Activated gamma-delta T cell treated with Interleukin-2 at 50 U/mL for 16 hours (primary cell): ENCODE measurements at regions not wholly inside any gene's neighbourhood (a gene's known extent, or its start where the extent isn't known, plus 50 kb on each side); places are given as distances from the start of the nearest gene placed in this dataset.
"Not testable (repeated sequence)": the region's sequence is repeated elsewhere in the genome, so short reads cannot be mapped to it uniquely, and the experiment has no call there.

Source experiments
- DNase-seq: peaks from one replicate; pipeline ENCODE4 v3.0.0-alpha.2; 2020

- no peak for DNase-seq
Measured at GRCh38 chr6:9795880-9796279, 619.0 kb downstream of the TFAP2A start.

- no peak for DNase-seq
Measured at GRCh38 chr6:9789201-9789600, 625.7 kb downstream of the TFAP2A start.

- no peak for DNase-seq
Measured at GRCh38 chr6:9784786-9785185, 630.1 kb downstream of the TFAP2A start.

GRCh38 chr6:9783567-9783966 lies 631.3 kb downstream of the TFAP2A start:
- no peak for DNase-seq

GRCh38 chr6:9766240-9766915 lies 648.5 kb downstream of the TFAP2A start:
- no peak for DNase-seq

- no peak for DNase-seq
Measured at GRCh38 chr6:9761220-9761619, 653.7 kb downstream of the TFAP2A start.

- DNase-seq, result no peak
Measured at GRCh38 chr6:9754515-9754914, 660.4 kb downstream of the TFAP2A start.

- no peak for DNase-seq
Measured at GRCh38 chr6:9745966-9746365, 668.9 kb downstream of the TFAP2A start.

- no peak for DNase-seq
Measured at GRCh38 chr6:9745476-9745875, 669.4 kb downstream of the TFAP2A start.

- no peak for DNase-seq
Measured at GRCh38 chr6:9744119-9744518, 670.8 kb downstream of the TFAP2A start.

GRCh38 chr6:9732056-9732455 lies 682.8 kb downstream of the TFAP2A start:
- no peak for DNase-seq

- DNase-seq, result not testable (repeated sequence)
Measured at GRCh38 chr6:9725776-9726175, 689.1 kb downstream of the TFAP2A start.

- DNase-seq, result no peak
Measured at GRCh38 chr6:9717568-9717967, 697.3 kb downstream of the TFAP2A start.

GRCh38 chr6:9711365-9711764 lies 703.5 kb downstream of the TFAP2A start:
- no peak for DNase-seq

- no peak for DNase-seq
Measured at GRCh38 chr6:9710574-9710973, 704.3 kb downstream of the TFAP2A start.

GRCh38 chr6:9708600-9708999 lies 706.3 kb downstream of the TFAP2A start:
- no peak for DNase-seq

- DNase-seq, result no peak
Measured at GRCh38 chr6:9704989-9705388, 709.9 kb downstream of the TFAP2A start.

- no peak for DNase-seq
Measured at GRCh38 chr6:9702914-9703313, 712.0 kb downstream of the TFAP2A start.

- DNase-seq, result no peak
Measured at GRCh38 chr6:9699888-9700287, 715.0 kb downstream of the TFAP2A start.

- no peak for DNase-seq
Measured at GRCh38 chr6:9697263-9697931, 717.5 kb downstream of the TFAP2A start.

GRCh38 chr6:9690388-9690787 lies 724.5 kb downstream of the TFAP2A start:
- DNase-seq, result no peak

- DNase-seq, result not testable (repeated sequence)
Measured at GRCh38 chr6:9680727-9681126, 734.1 kb downstream of the TFAP2A start.

- no peak for DNase-seq
Measured at GRCh38 chr6:9675122-9675521, 739.8 kb downstream of the TFAP2A start.

- DNase-seq, result no peak
Measured at GRCh38 chr6:9659848-9660247, 755.0 kb downstream of the TFAP2A start.

- no peak for DNase-seq
Measured at GRCh38 chr6:9657994-9658393, 756.9 kb downstream of the TFAP2A start.
